BLaER1 treated with 17β-estradiol and CSF1 and Interleukin-3, amounts not matched to agents 10 nM and 100 nM (cell line): ENCODE measurements at regions not wholly inside any gene's neighbourhood (a gene's known extent, or its start where the extent isn't known, plus 50 kb on each side); places are given as distances from the start of the nearest gene placed in this dataset.
A peak's percentile ranks its signal among the peaks of the same experiment; 100 is the strongest.

ENCODE experiments used
- H3K27ac ChIP-seq, 11 experiments: shearing (Covaris generic); formaldehyde crosslinking; 2 replicates each; pipeline ENCODE4 v1.8.1; 2022
- H3K27me3 ChIP-seq, 11 experiments: shearing (Covaris generic); formaldehyde crosslinking; 2 replicates each; pipeline ENCODE4 v1.8.1; 2022
- H3K36me3 ChIP-seq, 11 experiments: shearing (Covaris generic); formaldehyde crosslinking; 2 replicates each; pipeline ENCODE4 v1.8.1; 2022
- H3K4me1 ChIP-seq, 10 experiments: shearing (Covaris generic); formaldehyde crosslinking; 2 replicates each; pipeline ENCODE4 v1.8.1; 2022
- H3K4me2 ChIP-seq, 11 experiments: shearing (Covaris generic); formaldehyde crosslinking; 2 replicates each; pipeline ENCODE4 v1.8.1; 2022
- H3K4me3 ChIP-seq, 10 experiments: shearing (Covaris generic); formaldehyde crosslinking; 2 replicates each; pipeline ENCODE4 v1.8.1; 2022
- H3K9ac ChIP-seq, 11 experiments: shearing (Covaris generic); formaldehyde crosslinking; 2 replicates each; pipeline ENCODE4 v1.8.1; 2022
- H3K9me3 ChIP-seq, 11 experiments: shearing (Covaris generic); formaldehyde crosslinking; replicated peaks in 1 of 11; 2 replicates each; pipeline ENCODE4 v1.8.1; 2022
- H4K20me1 ChIP-seq, 11 experiments: shearing (Covaris generic); formaldehyde crosslinking; 2 replicates each; pipeline ENCODE4 v1.8.1; 2022
- Cebpa-rat ChIP-seq, 11 experiments: shearing (Covaris generic); IDR thresholded peaks; 2 replicates each; pipeline ENCODE4 v1.8.1; 2022

DNA sequence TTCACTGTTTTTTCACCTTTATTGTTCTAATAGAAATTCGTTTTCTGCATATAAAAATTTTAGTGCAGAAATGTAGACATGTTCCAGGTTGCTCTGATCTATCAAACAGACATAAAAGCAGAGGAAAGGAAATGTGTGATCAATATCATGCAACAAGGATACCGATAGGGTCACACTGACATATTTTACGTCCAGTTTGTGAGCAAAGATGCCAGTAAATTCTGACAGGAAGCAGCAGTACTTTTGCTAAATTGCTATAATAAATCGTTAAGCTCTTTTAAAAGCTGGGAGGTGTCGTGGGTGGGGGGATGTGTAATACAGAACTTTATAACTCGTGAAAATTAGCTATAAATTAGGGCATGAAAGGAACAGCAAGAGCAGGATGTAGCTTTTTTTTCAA is 955.2 kb downstream of the BRINP3 start:
- Histone ChIP-seq H3K27me3 (no peaks in the 10 kb centered on the region), H3K4me3 (no peak overlapping the region), H3K27ac (no peak overlapping the region), H3K9ac (no peak overlapping the region), H3K36me3 (no peaks in the 10 kb centered on the region), H3K4me1 (0 out of 20 replicates have a peak, but pooled peaks cover 0 to 5% (median 0%) of the 10 kb centered on the region in 10 experiments), H4K20me1 (no peaks in the 10 kb centered on the region), H3K4me2 (no peak overlapping the region), H3K9me3 (no peaks in the 10 kb centered on the region)
- TF ChIP-seq Cebpa-rat (IDR thresholded peaks at IDR 0.05) = no peak

DNA sequence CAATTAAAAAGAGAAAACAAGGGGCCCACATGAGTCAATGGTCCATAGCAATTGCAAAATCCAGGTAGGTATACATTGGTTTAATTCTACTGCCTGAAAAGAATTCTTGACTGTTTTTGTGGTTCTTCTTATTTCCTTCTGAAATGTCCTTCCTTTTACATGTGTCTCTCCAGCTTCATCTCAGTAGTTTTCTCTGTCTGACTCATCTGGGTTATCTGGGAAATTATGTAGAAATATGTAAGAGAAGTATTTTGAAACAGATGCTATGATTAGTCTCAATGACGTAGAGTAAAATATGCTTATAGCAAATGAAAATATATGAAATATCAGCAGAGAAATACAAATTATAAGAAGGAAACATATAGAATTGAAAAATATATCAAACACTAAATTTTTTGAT is 953.2 kb downstream of the BRINP3 start:
- Histone ChIP-seq H3K36me3 (no peaks in the 10 kb centered on the region), H3K4me3 (no peak overlapping the region), H3K9ac (no peak overlapping the region), H3K27ac (no peak overlapping the region), H4K20me1 (no peaks in the 10 kb centered on the region), H3K4me2 (no peak overlapping the region; a peak in 1 of 22 replicates), H3K9me3 (no peaks in the 10 kb centered on the region), H3K4me1 (0 out of 20 replicates have a peak, but pooled peaks cover 0 to 5% (median 0%) of the 10 kb centered on the region in 10 experiments), H3K27me3 (no peaks in the 10 kb centered on the region)
- TF ChIP-seq Cebpa-rat (IDR thresholded peaks at IDR 0.05) = no peak

DNA sequence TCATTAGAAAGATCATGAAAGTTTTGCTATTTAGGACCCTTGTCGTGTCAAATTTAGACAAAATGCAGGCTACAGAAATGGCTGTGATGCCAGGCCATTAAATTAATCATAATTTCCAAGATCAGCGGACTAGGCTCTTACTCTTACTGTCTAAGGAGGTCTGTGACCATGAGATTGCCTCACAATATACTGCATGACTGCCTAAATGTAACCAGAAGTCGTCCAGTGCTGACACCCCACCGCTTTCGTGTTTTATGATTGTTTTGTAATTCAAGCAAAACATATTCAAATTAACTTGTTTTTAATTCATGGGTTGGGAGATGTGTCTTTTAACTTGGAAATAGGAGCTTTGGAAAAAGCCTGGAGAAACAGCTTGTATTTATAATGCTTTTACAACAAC is 947.5 kb downstream of the BRINP3 start:
- Histone ChIP-seq H4K20me1 (no peaks in the 10 kb centered on the region), H3K4me2 (no peak overlapping the region)
- TF ChIP-seq Cebpa-rat (IDR thresholded peaks at IDR 0.05) = no peak

DNA sequence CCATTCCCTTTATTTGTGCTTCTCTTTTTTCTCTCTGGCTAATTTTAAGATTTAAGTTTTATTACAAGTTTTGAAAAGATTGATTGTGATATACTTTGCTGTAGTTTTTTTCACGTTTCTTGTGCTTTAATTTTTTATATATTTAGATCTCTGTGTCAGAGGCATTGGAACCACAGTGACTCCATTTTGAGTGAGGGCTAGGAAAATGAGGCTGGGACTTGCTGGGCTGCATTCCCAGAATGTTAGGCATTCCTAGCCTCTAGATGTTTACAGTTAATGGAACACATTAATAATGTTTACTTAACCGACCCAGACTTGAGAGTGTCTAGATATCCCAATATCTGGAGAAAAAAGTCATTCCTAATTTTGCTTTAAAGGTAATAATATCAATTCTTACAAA is 939.4 kb downstream of the BRINP3 start:
- Histone ChIP-seq H3K4me2 (no peak overlapping the region), H3K36me3 (no peaks in the 10 kb centered on the region), H3K27me3 (no peaks in the 10 kb centered on the region), H3K4me3 (no peak overlapping the region), H3K9ac (no peak overlapping the region), H3K4me1 (no peaks in the 10 kb centered on the region), H3K27ac (no peak overlapping the region), H4K20me1 (no peaks in the 10 kb centered on the region), H3K9me3 (no peaks in the 10 kb centered on the region)
- no peak for TF ChIP-seq Cebpa-rat (IDR thresholded peaks at IDR 0.05)

More for the DNA sequence above, 947.5 kb downstream of the BRINP3 start:
- H3K4me3 ChIP-seq = no peak overlapping the region
- H3K4me1 ChIP-seq = no peaks in the 10 kb centered on the region
- H3K9ac ChIP-seq = no peak overlapping the region
- no peaks in the 10 kb centered on the region for H3K27me3 ChIP-seq
- no peaks in the 10 kb centered on the region for H3K9me3 ChIP-seq
- no peak overlapping the region for H3K27ac ChIP-seq
- H3K36me3 ChIP-seq = no peaks in the 10 kb centered on the region

DNA sequence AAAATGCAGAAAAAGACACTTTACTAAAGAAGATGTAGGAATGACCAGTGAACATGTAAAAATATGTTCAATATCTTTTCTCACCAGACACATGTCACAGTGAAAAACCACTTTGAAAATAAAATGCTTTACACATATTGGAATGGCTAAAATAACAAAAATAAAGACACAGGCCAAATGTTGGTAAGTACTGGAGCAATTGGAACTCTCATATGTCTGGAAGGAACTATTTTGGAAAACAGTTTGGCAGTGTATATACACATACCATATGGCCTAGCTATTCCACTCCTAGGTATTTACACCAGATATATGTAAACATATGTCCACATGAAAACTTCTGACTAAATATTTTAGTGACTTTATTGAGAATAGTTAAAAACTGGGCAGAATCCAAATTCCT is 927.2 kb downstream of the BRINP3 start:
- no peak overlapping the region for H3K9ac ChIP-seq
- H3K27me3 ChIP-seq = no peaks in the 10 kb centered on the region
- TF ChIP-seq Cebpa-rat (IDR thresholded peaks at IDR 0.05) = no peak
- H3K36me3 ChIP-seq = no peaks in the 10 kb centered on the region
- no peaks in the 10 kb centered on the region for H3K9me3 ChIP-seq
- H4K20me1 ChIP-seq = no peaks in the 10 kb centered on the region
- no peak overlapping the region for H3K27ac ChIP-seq
- H3K4me2 ChIP-seq = no peak overlapping the region
- no peaks in the 10 kb centered on the region for H3K4me1 ChIP-seq
- no peak overlapping the region for H3K4me3 ChIP-seq

DNA sequence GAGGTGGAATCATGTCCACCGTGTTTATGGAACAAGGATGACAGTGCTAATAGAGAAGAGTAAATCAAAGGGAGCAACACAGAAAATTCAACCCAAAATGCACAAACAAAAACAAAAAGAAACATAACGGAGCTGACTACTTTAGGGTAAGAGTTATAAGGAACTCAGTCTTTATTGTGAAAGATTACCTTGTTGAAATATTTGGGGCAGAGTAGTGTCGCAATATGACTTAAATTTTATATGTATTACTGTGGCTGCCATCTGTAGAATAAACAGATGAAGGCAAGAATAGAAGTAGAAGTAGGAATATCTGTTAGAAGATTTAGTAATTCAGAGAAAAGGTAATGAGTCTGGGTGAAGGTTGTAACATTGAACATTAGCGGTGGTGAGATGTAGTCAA is 913.9 kb downstream of the BRINP3 start:
- 0 out of 22 replicates have a peak, but pooled peaks of 1 of the 11 experiments have one; percentile 19 for TF ChIP-seq Cebpa-rat (IDR thresholded peaks at IDR 0.05)
- Histone ChIP-seq H3K4me2 (no peak overlapping the region), H3K27me3 (no peaks in the 10 kb centered on the region), H3K4me3 (no peak overlapping the region), H3K4me1 (no peaks in the 10 kb centered on the region), H3K9ac (no peak overlapping the region), H4K20me1 (no peaks in the 10 kb centered on the region), H3K27ac (no peak overlapping the region), H3K36me3 (no peaks in the 10 kb centered on the region), H3K9me3 (0 out of 22 replicates have a peak, but pooled peaks cover 0 to 9% (median 0%) of the 10 kb centered on the region in 11 experiments)

DNA sequence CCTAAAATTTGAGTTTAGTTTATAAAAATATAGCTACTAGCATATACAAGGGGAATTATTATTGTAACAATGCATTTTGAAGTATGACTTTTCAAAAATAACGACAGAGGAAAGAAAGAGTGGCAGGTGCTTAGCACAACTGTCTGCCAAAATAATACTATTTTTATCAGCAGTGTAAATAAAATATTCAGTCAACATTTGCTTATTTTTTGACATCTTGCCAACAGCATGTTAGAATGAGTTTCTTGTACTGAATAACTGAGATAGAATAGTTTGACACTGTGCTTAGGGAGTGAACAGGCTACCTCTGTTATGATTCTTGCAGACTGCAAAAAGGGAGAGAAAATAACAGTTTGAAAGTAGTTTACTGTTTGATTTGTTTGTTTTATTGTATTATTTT is 909.8 kb downstream of the BRINP3 start:
- H3K9ac ChIP-seq = no peak overlapping the region

DNA sequence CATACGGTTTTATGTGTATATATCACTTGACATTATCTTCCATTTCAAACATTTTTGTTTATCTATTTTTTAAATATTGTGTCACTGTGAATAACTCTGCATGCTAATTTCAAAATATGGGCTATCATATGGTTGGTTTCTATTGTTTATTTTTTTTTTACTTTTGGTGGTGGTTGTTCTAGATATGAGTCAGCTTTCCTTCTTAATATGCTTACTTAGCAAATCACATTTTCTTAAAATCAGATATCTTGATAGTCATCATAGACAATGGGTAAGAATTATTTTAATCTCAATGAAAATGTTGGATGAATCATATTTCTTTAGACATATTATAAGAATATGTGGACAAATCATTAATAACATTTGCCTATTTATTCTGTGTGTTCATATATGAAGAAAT is 881.5 kb downstream of the BRINP3 start:
- Histone ChIP-seq H3K4me2 (no peak overlapping the region), H3K4me1 (no peaks in the 10 kb centered on the region), H4K20me1 (no peaks in the 10 kb centered on the region), H3K27ac (no peak overlapping the region), H3K36me3 (no peaks in the 10 kb centered on the region), H3K9me3 (no peaks in the 10 kb centered on the region), H3K27me3 (no peaks in the 10 kb centered on the region), H3K4me3 (no peak overlapping the region), H3K9ac (no peak overlapping the region)
- no peak for TF ChIP-seq Cebpa-rat (IDR thresholded peaks at IDR 0.05)

More for the DNA sequence above, 909.8 kb downstream of the BRINP3 start:
- no peaks in the 10 kb centered on the region for H4K20me1 ChIP-seq
- H3K27ac ChIP-seq = no peak overlapping the region
- H3K4me3 ChIP-seq = no peak overlapping the region
- H3K4me1 ChIP-seq = no peaks in the 10 kb centered on the region
- H3K36me3 ChIP-seq = no peaks in the 10 kb centered on the region
- no peaks in the 10 kb centered on the region for H3K27me3 ChIP-seq
- H3K4me2 ChIP-seq = no peak overlapping the region
- no peaks in the 10 kb centered on the region for H3K9me3 ChIP-seq
- TF ChIP-seq Cebpa-rat (IDR thresholded peaks at IDR 0.05) = no peak

DNA sequence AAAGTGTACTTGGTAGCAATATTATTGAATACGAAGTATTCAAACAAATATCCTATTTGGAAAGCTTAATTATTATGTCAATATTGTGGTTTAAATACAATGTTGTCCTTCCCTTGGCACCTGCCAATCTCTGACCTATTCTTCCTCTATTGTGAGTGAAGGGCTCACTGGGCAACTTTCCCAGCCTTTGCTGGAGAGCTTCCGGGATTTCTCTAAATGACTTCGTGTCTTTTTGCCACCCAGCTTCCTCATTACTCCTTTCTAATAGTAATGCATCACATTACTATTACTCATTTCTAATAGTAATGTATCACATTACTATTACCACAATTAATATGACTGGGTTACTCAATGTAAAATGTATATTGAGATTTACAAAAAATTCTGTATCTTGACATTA is 880.6 kb downstream of the BRINP3 start:
- Histone ChIP-seq H3K27ac (no peak overlapping the region), H4K20me1 (no peaks in the 10 kb centered on the region)
- no peak for TF ChIP-seq Cebpa-rat (IDR thresholded peaks at IDR 0.05)

DNA sequence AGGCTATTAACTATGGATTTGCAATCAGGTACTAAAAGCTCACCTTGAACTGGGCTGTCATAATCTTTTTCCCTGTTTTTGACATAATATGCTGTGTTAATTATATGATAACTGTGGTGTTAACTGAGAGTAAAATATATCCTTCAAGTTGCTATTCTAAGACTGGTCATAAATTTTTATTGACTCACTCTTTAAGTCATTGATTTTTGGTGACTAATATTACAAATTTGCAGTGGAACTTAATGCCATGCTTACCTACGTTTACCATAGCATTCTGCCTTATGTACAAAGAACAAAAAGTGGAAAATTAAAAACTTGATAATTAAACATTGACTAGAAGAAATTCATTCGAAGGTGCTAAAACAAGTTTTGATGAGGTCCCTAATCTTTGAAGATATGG is 872.4 kb downstream of the BRINP3 start:
- TF ChIP-seq Cebpa-rat (IDR thresholded peaks at IDR 0.05) = no peak
- Histone ChIP-seq H3K36me3 (no peaks in the 10 kb centered on the region), H3K27ac (no peak overlapping the region), H3K9me3 (no peaks in the 10 kb centered on the region), H3K4me2 (no peak overlapping the region), H3K4me1 (no peaks in the 10 kb centered on the region), H3K9ac (no peak overlapping the region), H3K4me3 (no peak overlapping the region), H3K27me3 (no peaks in the 10 kb centered on the region), H4K20me1 (no peaks in the 10 kb centered on the region)

More for the DNA sequence above, 880.6 kb downstream of the BRINP3 start:
- H3K36me3 ChIP-seq = no peaks in the 10 kb centered on the region
- no peak overlapping the region for H3K4me3 ChIP-seq
- H3K9ac ChIP-seq = no peak overlapping the region
- H3K4me2 ChIP-seq = no peak overlapping the region
- no peaks in the 10 kb centered on the region for H3K27me3 ChIP-seq
- no peaks in the 10 kb centered on the region for H3K4me1 ChIP-seq
- H3K9me3 ChIP-seq = no peaks in the 10 kb centered on the region
